OCI-LY7 (cell line): ENCODE measurements at regions not wholly inside any gene's neighbourhood (a gene's known extent, or its start where the extent isn't known, plus 50 kb on each side); places are given as distances from the start of the nearest gene placed in this dataset.

Source experiments
- EZH2phosphoT487 ChIP-seq: fragments of 200-600 bp; sonication (generic); IDR thresholded peaks from 2 replicates; pipeline ENCODE4 v1.6.1; 2018; ENCODE audit warnings: low read depth, borderline replicate concordance, mild to moderate bottlenecking, mixed run types, antibody characterized with exemption, low read length, moderate library complexity, mixed read lengths
- TF ChIP-seq, protein P1 (sequence below): fragments of 200-600 bp; sonication (generic); conservative IDR thresholded peaks from 2 replicates; pipeline ENCODE4 v1.5.1; 2014; ENCODE audit warnings: mild to moderate bottlenecking, antibody characterized with exemption, low read length, moderate library complexity, mixed read lengths

DNA sequence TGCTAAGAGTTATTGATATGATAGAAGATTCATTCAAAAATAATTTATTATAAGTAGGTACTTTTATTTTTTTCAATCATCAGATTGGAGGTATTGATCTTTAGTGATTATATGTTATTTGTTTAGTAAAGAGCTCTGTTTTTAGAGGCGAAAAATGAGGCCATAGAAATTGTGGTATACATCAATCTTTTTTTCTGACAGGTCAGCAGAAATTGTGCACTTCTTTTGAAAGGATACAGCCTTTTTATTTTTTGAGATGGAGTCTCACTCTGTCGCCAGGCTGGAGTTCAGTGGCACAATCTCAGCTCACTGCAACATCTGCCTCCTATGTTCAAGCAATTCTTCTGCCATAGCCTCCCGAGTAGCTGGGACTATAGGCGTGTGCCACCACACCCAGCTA lies 292.1 kb downstream of the BAMBI start:
- TF ChIP-seq, protein P1, sequence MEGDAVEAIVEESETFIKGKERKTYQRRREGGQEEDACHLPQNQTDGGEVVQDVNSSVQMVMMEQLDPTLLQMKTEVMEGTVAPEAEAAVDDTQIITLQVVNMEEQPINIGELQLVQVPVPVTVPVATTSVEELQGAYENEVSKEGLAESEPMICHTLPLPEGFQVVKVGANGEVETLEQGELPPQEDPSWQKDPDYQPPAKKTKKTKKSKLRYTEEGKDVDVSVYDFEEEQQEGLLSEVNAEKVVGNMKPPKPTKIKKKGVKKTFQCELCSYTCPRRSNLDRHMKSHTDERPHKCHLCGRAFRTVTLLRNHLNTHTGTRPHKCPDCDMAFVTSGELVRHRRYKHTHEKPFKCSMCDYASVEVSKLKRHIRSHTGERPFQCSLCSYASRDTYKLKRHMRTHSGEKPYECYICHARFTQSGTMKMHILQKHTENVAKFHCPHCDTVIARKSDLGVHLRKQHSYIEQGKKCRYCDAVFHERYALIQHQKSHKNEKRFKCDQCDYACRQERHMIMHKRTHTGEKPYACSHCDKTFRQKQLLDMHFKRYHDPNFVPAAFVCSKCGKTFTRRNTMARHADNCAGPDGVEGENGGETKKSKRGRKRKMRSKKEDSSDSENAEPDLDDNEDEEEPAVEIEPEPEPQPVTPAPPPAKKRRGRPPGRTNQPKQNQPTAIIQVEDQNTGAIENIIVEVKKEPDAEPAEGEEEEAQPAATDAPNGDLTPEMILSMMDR = no peak
- TF ChIP-seq EZH2phosphoT487 = no peak
